AG09319 (cell line): ENCODE measurements at regions not wholly inside any gene's neighbourhood (a gene's known extent, or its start where the extent isn't known, plus 50 kb on each side); places are given as distances from the start of the nearest gene placed in this dataset.
A peak's percentile ranks its signal among the peaks of the same experiment; 100 is the strongest.

Experiments
- DNase-seq: peaks from one replicate; pipeline ENCODE4 v3.0.0-alpha.2; 2010; ENCODE audit warnings: low read depth; ENCODE audit errors: extremely low read depth
- TF ChIP-seq, protein P1 (sequence below): IDR thresholded peaks from 2 replicates; pipeline ENCODE4 v1.5.1; 2011; ENCODE audit warnings: low read depth, mild to moderate bottlenecking, inconsistent platforms, low read length, moderate library complexity

GRCh38 chr14:83798421-83798820 is 1731.5 kb upstream of the FLRT2 start:
- TF ChIP-seq, protein P1, sequence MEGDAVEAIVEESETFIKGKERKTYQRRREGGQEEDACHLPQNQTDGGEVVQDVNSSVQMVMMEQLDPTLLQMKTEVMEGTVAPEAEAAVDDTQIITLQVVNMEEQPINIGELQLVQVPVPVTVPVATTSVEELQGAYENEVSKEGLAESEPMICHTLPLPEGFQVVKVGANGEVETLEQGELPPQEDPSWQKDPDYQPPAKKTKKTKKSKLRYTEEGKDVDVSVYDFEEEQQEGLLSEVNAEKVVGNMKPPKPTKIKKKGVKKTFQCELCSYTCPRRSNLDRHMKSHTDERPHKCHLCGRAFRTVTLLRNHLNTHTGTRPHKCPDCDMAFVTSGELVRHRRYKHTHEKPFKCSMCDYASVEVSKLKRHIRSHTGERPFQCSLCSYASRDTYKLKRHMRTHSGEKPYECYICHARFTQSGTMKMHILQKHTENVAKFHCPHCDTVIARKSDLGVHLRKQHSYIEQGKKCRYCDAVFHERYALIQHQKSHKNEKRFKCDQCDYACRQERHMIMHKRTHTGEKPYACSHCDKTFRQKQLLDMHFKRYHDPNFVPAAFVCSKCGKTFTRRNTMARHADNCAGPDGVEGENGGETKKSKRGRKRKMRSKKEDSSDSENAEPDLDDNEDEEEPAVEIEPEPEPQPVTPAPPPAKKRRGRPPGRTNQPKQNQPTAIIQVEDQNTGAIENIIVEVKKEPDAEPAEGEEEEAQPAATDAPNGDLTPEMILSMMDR, result no peak
- no peak for DNase-seq

DNA sequence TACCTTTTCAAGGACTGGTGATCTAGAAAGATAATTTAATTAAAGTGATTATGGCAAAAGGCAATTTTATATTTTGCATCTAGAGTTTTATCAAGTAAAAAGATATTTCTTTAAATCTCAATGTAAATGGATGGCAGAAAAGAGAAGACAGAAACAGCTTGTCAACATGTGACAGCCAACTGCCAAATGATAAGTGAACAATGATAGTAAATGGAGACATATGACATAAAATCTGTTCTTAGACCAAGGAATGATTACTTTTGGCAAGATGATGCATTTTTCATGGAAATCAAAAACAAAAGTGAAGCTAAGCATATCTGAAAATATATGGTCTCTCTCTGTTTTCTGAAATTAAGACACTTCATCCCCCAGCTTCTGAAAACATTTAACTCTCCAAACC is 1730.7 kb upstream of the FLRT2 start:
- no peak for DNase-seq

DNA sequence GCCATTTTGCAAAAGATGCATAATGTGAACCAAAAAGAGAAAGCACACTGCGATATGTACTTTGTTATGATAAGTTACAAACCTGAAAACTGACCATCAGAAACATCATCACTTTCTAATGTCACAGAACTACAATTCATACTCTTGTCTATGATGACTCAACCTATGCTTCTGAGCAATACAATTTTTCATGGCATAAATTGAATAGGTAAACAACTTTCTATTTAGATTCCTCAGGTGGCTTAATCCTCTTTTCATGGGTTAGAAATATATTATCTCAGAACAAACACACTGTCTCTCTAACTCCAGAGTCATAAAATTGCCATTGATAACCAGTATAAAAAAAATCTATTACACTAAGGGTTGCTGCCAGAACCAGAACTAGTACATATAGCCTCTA is 1715.0 kb upstream of the FLRT2 start:
- DNase-seq, result no peak
- TF ChIP-seq, protein P1, result no peak

More for the DNA sequence above, 1730.7 kb upstream of the FLRT2 start:
- TF ChIP-seq, protein P1, result no peak

DNA sequence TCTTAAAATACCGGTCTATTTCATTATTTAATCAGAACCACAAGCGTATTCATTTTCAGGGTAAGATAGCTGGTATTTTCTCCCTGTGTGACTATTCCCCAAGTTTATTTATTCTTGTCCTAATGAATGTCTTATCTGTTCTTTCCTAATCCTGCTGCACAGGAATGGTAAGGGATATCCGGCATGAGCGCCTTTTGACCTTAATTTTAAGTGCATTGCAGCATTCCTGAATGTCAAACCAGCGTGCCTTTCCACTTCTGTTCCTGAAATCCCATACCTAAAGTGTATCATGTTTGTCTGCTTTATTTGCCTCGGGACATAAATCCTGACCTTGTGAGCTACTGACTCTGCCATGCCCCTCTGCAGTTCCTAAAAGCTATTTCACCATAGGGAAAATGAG is 1713.2 kb upstream of the FLRT2 start:
- DNase-seq, result peak; percentile 90
- TF ChIP-seq, protein P1, result no peak

- no peak for DNase-seq
These were observed 1704.1 kb upstream of the FLRT2 start for GRCh38 chr14:83825843-83826242.

GRCh38 chr14:83826838-83827237 is 1703.1 kb upstream of the FLRT2 start:
- DNase-seq, result peak; percentile 23
- TF ChIP-seq, protein P1, result peak; percentile 11

More at GRCh38 chr14:83825843-83826242, 1704.1 kb upstream of the FLRT2 start:
- TF ChIP-seq, protein P1, result no peak

DNA sequence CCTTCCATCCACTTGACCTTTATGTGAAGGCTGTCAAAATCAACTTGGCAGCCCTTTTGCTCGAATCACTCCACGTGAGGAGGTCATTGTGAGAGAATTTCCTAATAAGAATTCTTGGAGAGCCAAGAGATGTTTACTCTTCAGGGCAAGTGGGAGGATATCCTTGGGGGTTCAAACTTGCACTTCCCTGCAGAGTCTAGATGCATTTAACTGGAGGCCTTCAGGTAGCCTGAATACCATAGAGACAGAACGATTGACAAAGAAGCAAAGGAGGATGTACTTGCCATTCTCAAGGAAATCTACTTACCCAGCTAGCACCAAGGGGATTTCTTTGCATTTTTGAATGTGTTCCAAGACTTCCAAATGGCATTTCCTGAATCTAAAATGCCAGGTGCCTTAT is 1702.6 kb upstream of the FLRT2 start:
- TF ChIP-seq, protein P1, result no peak
- no peak for DNase-seq
